K562 (cell line): ENCODE measurements at regions not wholly inside any gene's neighbourhood (a gene's known extent, or its start where the extent isn't known, plus 50 kb on each side); places are given as distances from the start of the nearest gene placed in this dataset.

Experiments
- DNMT1 ChIP-seq: fragments of 450-650 bp; IDR thresholded peaks from 2 replicates; pipeline ENCODE4 v1.6.1; 2016; ENCODE audit warnings: antibody characterized with exemption, mild to moderate bottlenecking
- TF ChIP-seq, protein P1 (sequence below): fragments of 250-450 bp; sonication (Bioruptor Pico); IDR thresholded peaks from 2 replicates; pipeline ENCODE4 v1.8.0; 2021; ENCODE audit warnings: borderline replicate concordance, mild to moderate bottlenecking, moderate library complexity; ENCODE audit not compliant: poor library complexity, severe bottlenecking
- TF ChIP-seq, protein P2 (sequence below), 3 experiments: IDR thresholded peaks in 2 of 3; conservative IDR thresholded peaks in 1 of 3; 2 replicates each; pipeline ENCODE4 v1.5.1; 2011 to 2012; ENCODE audit warnings: low read length in 3 of 3, mild to moderate bottlenecking in 3 of 3, control low read depth in 2 of 3, improper control_type of control experiment in 1 of 3, inconsistent platforms in 1 of 3, low read depth in 1 of 3, mixed read lengths in 1 of 3, moderate library complexity in 1 of 3; ENCODE audit not compliant: insufficient read depth in 2 of 3

DNA sequence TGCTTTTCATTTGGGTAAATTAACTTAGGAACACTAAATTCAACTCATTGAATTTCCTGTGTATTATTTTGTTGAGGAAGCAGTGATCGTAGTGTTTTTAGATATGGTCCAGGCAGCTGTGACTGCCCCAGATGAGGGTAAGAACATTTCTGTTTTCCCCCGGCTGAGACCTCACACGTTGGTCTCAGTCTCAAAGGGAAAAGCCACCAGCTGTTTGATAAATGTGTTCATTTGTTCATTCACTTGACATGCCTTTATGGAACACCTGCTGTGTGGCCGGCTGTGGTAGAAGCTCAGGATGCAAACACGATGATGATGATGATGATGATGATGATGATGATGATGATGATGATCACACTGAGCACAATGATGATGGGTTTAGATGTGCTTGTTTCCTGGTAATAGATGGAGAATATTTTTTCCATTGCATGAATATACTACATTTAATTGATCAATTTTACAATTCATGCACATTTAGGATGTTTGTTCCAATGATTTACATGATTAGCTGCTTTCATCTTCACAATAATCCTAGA, 125.6 kb upstream of the ZNF32 start:
- TF ChIP-seq, protein P1, sequence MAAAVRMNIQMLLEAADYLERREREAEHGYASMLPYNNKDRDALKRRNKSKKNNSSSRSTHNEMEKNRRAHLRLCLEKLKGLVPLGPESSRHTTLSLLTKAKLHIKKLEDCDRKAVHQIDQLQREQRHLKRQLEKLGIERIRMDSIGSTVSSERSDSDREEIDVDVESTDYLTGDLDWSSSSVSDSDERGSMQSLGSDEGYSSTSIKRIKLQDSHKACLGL (CRISPR knock-in tag) = no peak
- no peak for TF ChIP-seq DNMT1
- TF ChIP-seq, protein P2, sequence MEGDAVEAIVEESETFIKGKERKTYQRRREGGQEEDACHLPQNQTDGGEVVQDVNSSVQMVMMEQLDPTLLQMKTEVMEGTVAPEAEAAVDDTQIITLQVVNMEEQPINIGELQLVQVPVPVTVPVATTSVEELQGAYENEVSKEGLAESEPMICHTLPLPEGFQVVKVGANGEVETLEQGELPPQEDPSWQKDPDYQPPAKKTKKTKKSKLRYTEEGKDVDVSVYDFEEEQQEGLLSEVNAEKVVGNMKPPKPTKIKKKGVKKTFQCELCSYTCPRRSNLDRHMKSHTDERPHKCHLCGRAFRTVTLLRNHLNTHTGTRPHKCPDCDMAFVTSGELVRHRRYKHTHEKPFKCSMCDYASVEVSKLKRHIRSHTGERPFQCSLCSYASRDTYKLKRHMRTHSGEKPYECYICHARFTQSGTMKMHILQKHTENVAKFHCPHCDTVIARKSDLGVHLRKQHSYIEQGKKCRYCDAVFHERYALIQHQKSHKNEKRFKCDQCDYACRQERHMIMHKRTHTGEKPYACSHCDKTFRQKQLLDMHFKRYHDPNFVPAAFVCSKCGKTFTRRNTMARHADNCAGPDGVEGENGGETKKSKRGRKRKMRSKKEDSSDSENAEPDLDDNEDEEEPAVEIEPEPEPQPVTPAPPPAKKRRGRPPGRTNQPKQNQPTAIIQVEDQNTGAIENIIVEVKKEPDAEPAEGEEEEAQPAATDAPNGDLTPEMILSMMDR (IDR thresholded peaks at IDR 0.05 in 2 of 3, conservative IDR thresholded peaks at IDR 0.05 in 1 of 3; ENCODE audit: insufficient read depth in 2 of 3, low read depth in 1 of 3, low read length in 3 of 3) = no peak
